ENCODE measurements at regions not wholly inside any gene's neighbourhood (a gene's known extent, or its start where the extent isn't known, plus 50 kb on each side); places are given as distances from the start of the nearest gene placed in this dataset.

- Histone ChIP-seq H3K79me2 (ENCODE audit: control insufficient read depth, low read length) (no peaks in the 10 kb centered on the region), H3K27ac (ENCODE audit: low read depth, low read length) (no peak overlapping the region), H3K4me3 (ENCODE audit: low read length) (no peak overlapping the region), H3K9me2 (replicated peaks; ENCODE audit: control insufficient read depth, low read length) (no peaks in the 10 kb centered on the region), H3K27me3 (ENCODE audit: control insufficient read depth, low read length) (no peaks in the 10 kb centered on the region), H3K4me2 (ENCODE audit: low read length) (no peak overlapping the region), H3K4me1 (ENCODE audit: control insufficient read depth, low read length) (peaks cover 5% of the 10 kb centered on the region; the same call in 1 of the 2 replicates), H3K36me3 (ENCODE audit: control insufficient read depth, low read length) (no peaks in the 10 kb centered on the region), H3K9me3 (ENCODE audit: control insufficient read depth, insufficient read depth, low read length) (no peaks in the 10 kb centered on the region), H3F3A (ENCODE audit: control insufficient read depth, insufficient read depth) (no peaks in the 10 kb centered on the region), H4K20me1 (ENCODE audit: control insufficient read depth, insufficient read depth, low read depth, low read length) (no peaks in the 10 kb centered on the region)
- TF ChIP-seq, protein P1, sequence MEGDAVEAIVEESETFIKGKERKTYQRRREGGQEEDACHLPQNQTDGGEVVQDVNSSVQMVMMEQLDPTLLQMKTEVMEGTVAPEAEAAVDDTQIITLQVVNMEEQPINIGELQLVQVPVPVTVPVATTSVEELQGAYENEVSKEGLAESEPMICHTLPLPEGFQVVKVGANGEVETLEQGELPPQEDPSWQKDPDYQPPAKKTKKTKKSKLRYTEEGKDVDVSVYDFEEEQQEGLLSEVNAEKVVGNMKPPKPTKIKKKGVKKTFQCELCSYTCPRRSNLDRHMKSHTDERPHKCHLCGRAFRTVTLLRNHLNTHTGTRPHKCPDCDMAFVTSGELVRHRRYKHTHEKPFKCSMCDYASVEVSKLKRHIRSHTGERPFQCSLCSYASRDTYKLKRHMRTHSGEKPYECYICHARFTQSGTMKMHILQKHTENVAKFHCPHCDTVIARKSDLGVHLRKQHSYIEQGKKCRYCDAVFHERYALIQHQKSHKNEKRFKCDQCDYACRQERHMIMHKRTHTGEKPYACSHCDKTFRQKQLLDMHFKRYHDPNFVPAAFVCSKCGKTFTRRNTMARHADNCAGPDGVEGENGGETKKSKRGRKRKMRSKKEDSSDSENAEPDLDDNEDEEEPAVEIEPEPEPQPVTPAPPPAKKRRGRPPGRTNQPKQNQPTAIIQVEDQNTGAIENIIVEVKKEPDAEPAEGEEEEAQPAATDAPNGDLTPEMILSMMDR (IDR thresholded peaks at IDR 0.05; ENCODE audit: low read depth, low read length, poor library complexity, severe bottlenecking): no peak
- TF ChIP-seq EZH2phosphoT487 (IDR thresholded peaks at IDR 0.05; ENCODE audit: borderline replicate concordance, low read length): no peak
Observed at GRCh38 chr12:23025372-23026016, 400.5 kb downstream of the ETNK1 start.

DNA sequence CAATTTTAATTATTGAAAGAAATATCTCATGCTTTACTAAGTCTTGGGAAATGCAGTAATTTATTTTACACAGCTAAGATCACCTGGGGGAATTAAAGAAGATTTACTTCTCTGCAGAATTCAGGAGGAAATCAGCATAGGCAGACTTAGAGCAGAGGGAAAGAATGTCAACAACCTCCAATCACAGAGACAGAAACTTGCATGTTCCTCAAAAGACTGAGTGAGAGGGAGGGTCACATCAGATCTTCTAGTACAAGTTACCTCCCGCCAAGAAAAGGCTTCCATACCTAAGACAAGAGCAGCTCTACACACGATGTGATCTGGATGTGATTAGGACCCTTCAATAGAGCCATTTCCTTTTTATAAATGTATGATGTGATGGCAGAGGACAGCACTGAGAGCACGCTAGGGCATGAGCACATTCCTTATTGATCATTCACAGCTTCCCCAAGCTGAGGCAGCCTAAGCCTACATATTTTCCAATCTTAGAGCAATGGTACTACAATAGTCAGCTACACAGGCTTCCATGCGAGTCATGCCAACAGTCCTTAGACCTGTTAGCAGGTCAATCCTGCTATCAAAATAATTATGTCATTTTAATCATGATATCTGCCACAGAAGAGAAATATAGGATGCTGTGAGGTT, 403.3 kb downstream of the ETNK1 start:
- no peaks in the 10 kb centered on the region for H3K79me2 ChIP-seq (ENCODE audit: control insufficient read depth, low read length)
- H3K4me1 ChIP-seq (ENCODE audit: control insufficient read depth, low read length): peaks cover 5% of the 10 kb centered on the region; the same call in 1 of the 2 replicates
- H3K36me3 ChIP-seq (ENCODE audit: control insufficient read depth, low read length): no peaks in the 10 kb centered on the region
- H3K4me3 ChIP-seq (ENCODE audit: low read length): no peak overlapping the region
- TF ChIP-seq, protein P1 (IDR thresholded peaks at IDR 0.05; ENCODE audit: low read depth, low read length, poor library complexity, severe bottlenecking): no peak
- TF ChIP-seq EZH2phosphoT487 (IDR thresholded peaks at IDR 0.05; ENCODE audit: borderline replicate concordance, low read length): no peak
- no peak overlapping the region for H3K4me2 ChIP-seq (ENCODE audit: low read length)
- H3K27me3 ChIP-seq (ENCODE audit: control insufficient read depth, low read length): no peaks in the 10 kb centered on the region
- H3K9me3 ChIP-seq (ENCODE audit: control insufficient read depth, insufficient read depth, low read length): no peaks in the 10 kb centered on the region
- H3K9me2 ChIP-seq (replicated peaks; ENCODE audit: control insufficient read depth, low read length): no peaks in the 10 kb centered on the region
- H3K27ac ChIP-seq (ENCODE audit: low read depth, low read length): no peak overlapping the region
- H4K20me1 ChIP-seq (ENCODE audit: control insufficient read depth, insufficient read depth, low read depth, low read length): no peaks in the 10 kb centered on the region
- no peaks in the 10 kb centered on the region for H3F3A ChIP-seq (ENCODE audit: control insufficient read depth, insufficient read depth)

- no peaks in the 10 kb centered on the region for H3K79me2 ChIP-seq (ENCODE audit: control insufficient read depth, low read length)
- no peaks in the 10 kb centered on the region for H3K36me3 ChIP-seq (ENCODE audit: control insufficient read depth, low read length)
- no peaks in the 10 kb centered on the region for H3K9me2 ChIP-seq (replicated peaks; ENCODE audit: control insufficient read depth, low read length)
- no peaks in the 10 kb centered on the region for H3K27me3 ChIP-seq (ENCODE audit: control insufficient read depth, low read length)
- no peak overlapping the region for H3K4me3 ChIP-seq (ENCODE audit: low read length)
- H3K4me2 ChIP-seq (ENCODE audit: low read length): no peak overlapping the region
- H4K20me1 ChIP-seq (ENCODE audit: control insufficient read depth, insufficient read depth, low read depth, low read length): no peaks in the 10 kb centered on the region
- H3K4me1 ChIP-seq (ENCODE audit: control insufficient read depth, low read length): peaks cover 5% of the 10 kb centered on the region; the same call in 1 of the 2 replicates
- no peaks in the 10 kb centered on the region for H3F3A ChIP-seq (ENCODE audit: control insufficient read depth, insufficient read depth)
- TF ChIP-seq, protein P1 (IDR thresholded peaks at IDR 0.05; ENCODE audit: low read depth, low read length, poor library complexity, severe bottlenecking): no peak
- no peak for TF ChIP-seq EZH2phosphoT487 (IDR thresholded peaks at IDR 0.05; ENCODE audit: borderline replicate concordance, low read length)
- H3K9me3 ChIP-seq (ENCODE audit: control insufficient read depth, insufficient read depth, low read length): no peaks in the 10 kb centered on the region
- no peak overlapping the region for H3K27ac ChIP-seq (ENCODE audit: low read depth, low read length)
Observed at GRCh38 chr12:23029185-23029584, 404.2 kb downstream of the ETNK1 start.
